Suprapubic skin (tissue), 4 donors: ENCODE measurements at regions not wholly inside any gene's neighbourhood (a gene's known extent, or its start where the extent isn't known, plus 50 kb on each side); places are given as distances from the start of the nearest gene placed in this dataset.

Experiments used
- DNase-seq, 2 donors: peaks; one replicate each; pipeline ENCODE4 v3.0.0-alpha.2; 2019; ENCODE audit warnings: low spot score in 2 of 2
- H3K27ac ChIP-seq: fragments of 200-600 bp; sonication (generic); one replicate; pipeline ENCODE4 v1.5.1; 2019
- H3K27me3 ChIP-seq: fragments of 200-600 bp; sonication (generic); one replicate; pipeline ENCODE4 v1.5.1; 2019
- H3K36me3 ChIP-seq: fragments of 200-600 bp; sonication (generic); one replicate; pipeline ENCODE4 v1.5.1; 2019
- H3K4me1 ChIP-seq: fragments of 200-600 bp; sonication (generic); one replicate; pipeline ENCODE4 v1.5.1; 2019
- H3K4me3 ChIP-seq: fragments of 200-600 bp; sonication (generic); one replicate; pipeline ENCODE4 v1.5.1; 2019; ENCODE audit warnings: mild to moderate bottlenecking
- H3K9me3 ChIP-seq: fragments of 200-600 bp; sonication (generic); one replicate; pipeline ENCODE4 v1.5.1; 2019
- CTCF ChIP-seq, 2 donors: fragments of 200-600 bp in 1 of 2; fragments of 450-650 bp in 1 of 2; sonication (generic) in 1 of 2; IDR thresholded peaks; one replicate each; pipeline ENCODE4 v1.5.1; 2016 to 2019; ENCODE audit warnings: antibody characterized with exemption in 2 of 2, mild to moderate bottlenecking in 1 of 2, moderate library complexity in 1 of 2
- EP300 ChIP-seq: sonication (generic); formaldehyde crosslinking; IDR thresholded peaks from one replicate; pipeline ENCODE4 v1.6.1; 2017; ENCODE audit warnings: antibody characterized with exemption
- POLR2A ChIP-seq, 2 donors: fragments of 450-650 bp; IDR thresholded peaks; one replicate each; pipeline ENCODE4 v1.6.1; 2017; ENCODE audit warnings: antibody characterized with exemption in 2 of 2, mild to moderate bottlenecking in 2 of 2, moderate library complexity in 2 of 2
- POLR2AphosphoS5 ChIP-seq, 3 donors: sonication (generic); formaldehyde crosslinking; IDR thresholded peaks; one replicate each; pipeline ENCODE4 v1.6.1; 2017; ENCODE audit warnings: antibody characterized with exemption in 3 of 3
- WGBS: methylation state at CpG from one replicate; pipeline ENCODE4 v1.1.5; 2018; 5-methylcytosine and 5-hydroxymethylcytosine counted together

GRCh38 chr6:113350461-113350860, 506.7 kb upstream of the MARCKS start:
- Histone ChIP-seq H3K4me1 (peaks cover 14% of the 10 kb centered on the region), H3K27ac (no peak overlapping the region), H3K9me3 (no peaks in the 10 kb centered on the region), H3K27me3 (no peaks in the 10 kb centered on the region), H3K4me3 (no peak overlapping the region), H3K36me3 (no peaks in the 10 kb centered on the region)
- no peak for DNase-seq
- TF ChIP-seq CTCF (IDR thresholded peaks at IDR 0.05) (no peak), EP300 (no peak), POLR2AphosphoS5 (IDR thresholded peaks at IDR 0.05) (no peak), POLR2A (IDR thresholded peaks at IDR 0.05) (no peak)
- WGBS: 58% methylated on average over 1 of the region's 1 CpG

GRCh38 chr6:113351173-113351834, 505.8 kb upstream of the MARCKS start:
- DNase-seq: no peak
- H3K27me3 ChIP-seq: no peaks in the 10 kb centered on the region
- 47% methylated on average over 4 of the region's 4 CpGs for whole genome bisulfite sequencing
- peak overlapping the region; percentile 4 for H3K27ac ChIP-seq
- H3K4me3 ChIP-seq: no peak overlapping the region
- no peaks in the 10 kb centered on the region for H3K9me3 ChIP-seq
- TF ChIP-seq POLR2A (IDR thresholded peaks at IDR 0.05): no peak
- TF ChIP-seq CTCF (IDR thresholded peaks at IDR 0.05): no peak
- no peak for TF ChIP-seq EP300
- TF ChIP-seq POLR2AphosphoS5 (IDR thresholded peaks at IDR 0.05): no peak
- H3K36me3 ChIP-seq: no peaks in the 10 kb centered on the region
- H3K4me1 ChIP-seq: peaks cover 14% of the 10 kb centered on the region

- Histone ChIP-seq H3K27ac (no peak overlapping the region), H3K4me3 (no peak overlapping the region), H3K27me3 (no peaks in the 10 kb centered on the region), H3K9me3 (no peaks in the 10 kb centered on the region), H3K36me3 (no peaks in the 10 kb centered on the region), H3K4me1 (peaks cover 14% of the 10 kb centered on the region)
- no peak for TF ChIP-seq EP300
- no peak for TF ChIP-seq POLR2A (IDR thresholded peaks at IDR 0.05)
- no peak for TF ChIP-seq CTCF (IDR thresholded peaks at IDR 0.05)
- no peak for TF ChIP-seq POLR2AphosphoS5 (IDR thresholded peaks at IDR 0.05)
- WGBS: 62% methylated on average over 3 of the region's 3 CpGs
- DNase-seq: no peak
Measured at GRCh38 chr6:113352029-113352801, 504.9 kb upstream of the MARCKS start.

- Histone ChIP-seq H3K27ac (no peak overlapping the region), H3K36me3 (no peaks in the 10 kb centered on the region), H3K4me1 (peaks cover 14% of the 10 kb centered on the region), H3K4me3 (no peak overlapping the region), H3K9me3 (no peaks in the 10 kb centered on the region), H3K27me3 (no peaks in the 10 kb centered on the region)
- no peak for TF ChIP-seq POLR2AphosphoS5 (IDR thresholded peaks at IDR 0.05)
- no peak for TF ChIP-seq POLR2A (IDR thresholded peaks at IDR 0.05)
- TF ChIP-seq EP300: no peak
- no peak for TF ChIP-seq CTCF (IDR thresholded peaks at IDR 0.05)
- WGBS: 92% methylated on average over 3 of the region's 3 CpGs
- DNase-seq: no peak
Measured at GRCh38 chr6:113352831-113353230, 504.3 kb upstream of the MARCKS start.

GRCh38 chr6:113353392-113353791, 503.8 kb upstream of the MARCKS start:
- Histone ChIP-seq H3K9me3 (no peaks in the 10 kb centered on the region), H3K36me3 (no peaks in the 10 kb centered on the region), H3K27me3 (no peaks in the 10 kb centered on the region), H3K27ac (no peak overlapping the region), H3K4me3 (no peak overlapping the region), H3K4me1 (peaks cover 14% of the 10 kb centered on the region)
- TF ChIP-seq CTCF (IDR thresholded peaks at IDR 0.05): no peak
- TF ChIP-seq EP300: no peak
- no peak for TF ChIP-seq POLR2A (IDR thresholded peaks at IDR 0.05)
- no peak for TF ChIP-seq POLR2AphosphoS5 (IDR thresholded peaks at IDR 0.05)
- DNase-seq: no peak
- 84% methylated on average over 2 of the region's 2 CpGs for WGBS
